Glomerular visceral epithelial cell (primary cell): ENCODE measurements at regions not wholly inside any gene's neighbourhood (a gene's known extent, or its start where the extent isn't known, plus 50 kb on each side); places are given as distances from the start of the nearest gene placed in this dataset.
A peak's percentile ranks its signal among the peaks of the same experiment; 100 is the strongest.
"Not testable (repeated sequence)": the region's sequence is repeated elsewhere in the genome, so short reads cannot be mapped to it uniquely, and the experiment has no call there.

Experiments used
- DNase-seq: peaks from one replicate; pipeline ENCODE4 v3.0.0-alpha.2; 2016; ENCODE audit errors: extremely low spot score

- no peak for DNase-seq
Observed at GRCh38 chr2:217593732-217594131, 409.1 kb downstream of the TNS1 start.

- DNase-seq = no peak
Observed at GRCh38 chr2:217588266-217588665, 414.5 kb downstream of the TNS1 start.

GRCh38 chr2:217585362-217585761 is 417.4 kb downstream of the TNS1 start:
- no peak for DNase-seq

- not testable (repeated sequence) for DNase-seq
Observed at GRCh38 chr2:217580407-217580806, 422.4 kb downstream of the TNS1 start.

GRCh38 chr2:217573571-217573970 is 429.2 kb downstream of the TNS1 start:
- peak; percentile 60 for DNase-seq

GRCh38 chr2:217570394-217570793 is 432.4 kb downstream of the TNS1 start:
- no peak for DNase-seq

- DNase-seq = no peak
Observed at GRCh38 chr2:217568289-217568971, 434.4 kb downstream of the TNS1 start.

GRCh38 chr2:217563565-217563964 is 439.2 kb downstream of the TNS1 start:
- DNase-seq = no peak

GRCh38 chr2:217562871-217563480 is 439.8 kb downstream of the TNS1 start:
- no peak for DNase-seq

GRCh38 chr2:217559084-217559483 is 443.7 kb downstream of the TNS1 start:
- no peak for DNase-seq

- no peak for DNase-seq
Observed at GRCh38 chr2:217555081-217555876, 447.5 kb downstream of the TNS1 start.

- DNase-seq = no peak
Observed at GRCh38 chr2:217553679-217554078, 449.1 kb downstream of the TNS1 start.

- no peak for DNase-seq
Observed at GRCh38 chr2:217553202-217553601, 449.6 kb downstream of the TNS1 start.

GRCh38 chr2:217552081-217552480 is 450.7 kb downstream of the TNS1 start:
- DNase-seq = no peak

GRCh38 chr2:217551252-217551899 is 451.4 kb downstream of the TNS1 start:
- DNase-seq = peak; percentile 86

GRCh38 chr2:217539126-217539525 is 463.7 kb downstream of the TNS1 start:
- DNase-seq = no peak

- peak; percentile 25 for DNase-seq
Observed at GRCh38 chr2:217538719-217539118, 464.1 kb downstream of the TNS1 start.

- no peak for DNase-seq
Observed at GRCh38 chr2:217535957-217536708, 466.7 kb downstream of the TNS1 start.

GRCh38 chr2:217530392-217531090 is 472.3 kb downstream of the TNS1 start:
- no peak for DNase-seq

GRCh38 chr2:217529271-217529670 is 473.5 kb downstream of the TNS1 start:
- DNase-seq = no peak
